Testis (tissue), 2 donors: ENCODE measurements at regions not wholly inside any gene's neighbourhood (a gene's known extent, or its start where the extent isn't known, plus 50 kb on each side); places are given as distances from the start of the nearest gene placed in this dataset.

Source experiments
- DNase-seq: peaks from one replicate; pipeline ENCODE4 v3.0.0-alpha.2; 2019
- H3K27ac ChIP-seq, 2 donors: fragments of 200-600 bp; sonication (generic); one replicate each; pipeline ENCODE4 v1.5.1; 2019
- H3K27me3 ChIP-seq: fragments of 200-600 bp; sonication (generic); one replicate; pipeline ENCODE4 v1.5.1; 2019
- H3K36me3 ChIP-seq: fragments of 200-600 bp; sonication (generic); one replicate; pipeline ENCODE4 v1.5.1; 2017; ENCODE audit warnings: low read depth; ENCODE audit errors: missing control alignments
- H3K4me1 ChIP-seq: fragments of 200-600 bp; sonication (generic); one replicate; pipeline ENCODE4 v1.5.1; 2019
- H3K4me3 ChIP-seq, 2 donors: fragments of 200-600 bp; sonication (generic); one replicate each; pipeline ENCODE4 v1.5.1; 2017 to 2019
- H3K9me3 ChIP-seq: fragments of 200-600 bp; sonication (generic); one replicate; pipeline ENCODE4 v1.5.1; 2017
- POLR2A ChIP-seq: fragments of 450-650 bp; IDR thresholded peaks from one replicate; pipeline ENCODE4 v1.6.1; 2017; ENCODE audit warnings: antibody characterized with exemption, mild to moderate bottlenecking, moderate library complexity
- WGBS, 2 donors: methylation state at CpG; one replicate each; pipeline ENCODE4 v1.1.5; 2018; 5-methylcytosine and 5-hydroxymethylcytosine counted together
- intact Hi-C: fragments of 100-400 bp; cut with DNase I; formaldehyde crosslinking; loops from one replicate; pipeline ENCODE4 v1.15.1; 2023; ENCODE audit warnings: low total_unique reads
- TF ChIP-seq, protein P1 (sequence below), 3 experiments: fragments of 450-650 bp in 2 of 3; fragments of 200-600 bp in 1 of 3; sonication (generic) in 1 of 3; IDR thresholded peaks; one replicate each; pipeline ENCODE4 v1.5.1; 2016 to 2019; ENCODE audit warnings: antibody characterized with exemption in 3 of 3, mild to moderate bottlenecking in 2 of 3, moderate library complexity in 1 of 3

DNA sequence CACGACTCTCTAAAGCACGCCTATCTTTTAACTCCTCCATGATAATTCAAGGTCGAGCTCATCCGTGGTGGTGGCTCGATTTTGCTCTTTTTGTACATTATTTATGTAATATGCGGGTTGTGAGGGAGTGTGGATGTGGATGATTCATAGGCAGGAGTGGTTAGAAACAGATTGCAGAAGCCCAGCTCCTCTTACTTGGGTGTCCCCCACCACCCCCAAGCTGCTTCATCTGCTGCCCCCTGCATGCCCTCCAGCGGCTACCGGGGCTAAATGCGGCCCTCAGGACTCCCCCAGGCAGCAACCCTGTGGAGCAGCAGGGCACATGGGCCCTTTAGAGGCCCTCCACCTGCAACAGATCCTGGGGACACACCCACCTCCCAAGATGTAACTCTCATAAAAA is 111.5 kb upstream of the SELENOK start:
- Histone ChIP-seq H3K9me3 (no peaks in the 10 kb centered on the region), H3K4me3 (no peak overlapping the region), H3K4me1 (no peaks in the 10 kb centered on the region), H3K36me3 (no peaks in the 10 kb centered on the region), H3K27ac (no peak overlapping the region), H3K27me3 (no peaks in the 10 kb centered on the region)
- intact Hi-C loops: no loop called here
- TF ChIP-seq, protein P1, sequence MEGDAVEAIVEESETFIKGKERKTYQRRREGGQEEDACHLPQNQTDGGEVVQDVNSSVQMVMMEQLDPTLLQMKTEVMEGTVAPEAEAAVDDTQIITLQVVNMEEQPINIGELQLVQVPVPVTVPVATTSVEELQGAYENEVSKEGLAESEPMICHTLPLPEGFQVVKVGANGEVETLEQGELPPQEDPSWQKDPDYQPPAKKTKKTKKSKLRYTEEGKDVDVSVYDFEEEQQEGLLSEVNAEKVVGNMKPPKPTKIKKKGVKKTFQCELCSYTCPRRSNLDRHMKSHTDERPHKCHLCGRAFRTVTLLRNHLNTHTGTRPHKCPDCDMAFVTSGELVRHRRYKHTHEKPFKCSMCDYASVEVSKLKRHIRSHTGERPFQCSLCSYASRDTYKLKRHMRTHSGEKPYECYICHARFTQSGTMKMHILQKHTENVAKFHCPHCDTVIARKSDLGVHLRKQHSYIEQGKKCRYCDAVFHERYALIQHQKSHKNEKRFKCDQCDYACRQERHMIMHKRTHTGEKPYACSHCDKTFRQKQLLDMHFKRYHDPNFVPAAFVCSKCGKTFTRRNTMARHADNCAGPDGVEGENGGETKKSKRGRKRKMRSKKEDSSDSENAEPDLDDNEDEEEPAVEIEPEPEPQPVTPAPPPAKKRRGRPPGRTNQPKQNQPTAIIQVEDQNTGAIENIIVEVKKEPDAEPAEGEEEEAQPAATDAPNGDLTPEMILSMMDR (IDR thresholded peaks at IDR 0.05): no peak
- no peak for TF ChIP-seq POLR2A
- 44 to 49% methylated on average over 9 of the region's 9 CpGs for WGBS, 2 donors
- DNase-seq: no peak

DNA sequence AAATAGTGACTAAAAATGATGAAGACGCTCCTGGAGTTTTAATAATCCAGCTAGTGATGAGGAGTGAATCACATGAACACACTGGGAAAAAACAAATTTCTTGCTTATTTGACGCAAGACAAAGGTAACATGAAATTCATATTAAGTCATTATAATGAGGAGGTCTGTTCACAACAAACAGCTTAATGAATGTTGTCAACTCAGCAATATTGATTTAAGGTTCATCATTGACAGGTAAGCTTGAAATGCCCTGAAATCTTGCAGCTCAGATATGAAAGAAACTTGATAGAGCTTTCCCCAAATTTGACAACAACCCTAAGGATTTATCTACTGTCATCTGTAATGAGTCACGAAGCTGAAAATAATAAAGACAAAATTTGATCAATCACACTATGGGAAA is 108.1 kb upstream of the SELENOK start:
- no peak for DNase-seq
- 90 to 99% methylated on average over 3 of the region's 3 CpGs for WGBS, 2 donors
- Histone ChIP-seq H3K4me1 (no peaks in the 10 kb centered on the region), H3K9me3 (no peaks in the 10 kb centered on the region), H3K27ac (no peak overlapping the region), H3K27me3 (no peaks in the 10 kb centered on the region), H3K36me3 (no peaks in the 10 kb centered on the region), H3K4me3 (no peak overlapping the region)
- intact Hi-C loops: no loop called here
- TF ChIP-seq, protein P1 (IDR thresholded peaks at IDR 0.05): no peak
- no peak for TF ChIP-seq POLR2A

DNA sequence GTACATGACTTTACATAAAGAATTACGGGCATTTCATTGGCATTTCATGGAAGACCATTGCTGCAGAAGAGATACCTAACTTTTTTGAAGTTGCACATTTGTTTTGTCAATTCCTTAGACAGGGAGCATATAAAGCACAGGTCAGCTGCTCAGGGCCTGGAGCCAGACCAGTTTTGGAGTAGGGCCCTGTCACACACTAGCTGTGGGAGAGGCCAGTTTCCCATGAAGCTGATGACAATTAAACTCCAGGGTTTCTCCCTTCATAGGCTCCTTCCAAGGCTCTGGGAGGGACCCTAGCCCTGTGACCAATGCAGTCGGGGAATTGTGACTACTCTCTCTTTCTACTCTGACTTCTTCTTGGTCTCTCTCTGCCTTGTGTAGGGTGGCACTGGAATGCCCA is 107.3 kb upstream of the SELENOK start:
- no peak for DNase-seq
- Histone ChIP-seq H3K9me3 (no peaks in the 10 kb centered on the region), H3K36me3 (no peaks in the 10 kb centered on the region), H3K27me3 (no peaks in the 10 kb centered on the region), H3K27ac (no peak overlapping the region), H3K4me3 (no peak overlapping the region), H3K4me1 (no peaks in the 10 kb centered on the region)
- TF ChIP-seq, protein P1 (IDR thresholded peaks at IDR 0.05): no peak
- TF ChIP-seq POLR2A: no peak
- 88 to 96% methylated on average over 2 of the region's 2 CpGs for WGBS, 2 donors
- intact Hi-C loops: no loop called here

DNA sequence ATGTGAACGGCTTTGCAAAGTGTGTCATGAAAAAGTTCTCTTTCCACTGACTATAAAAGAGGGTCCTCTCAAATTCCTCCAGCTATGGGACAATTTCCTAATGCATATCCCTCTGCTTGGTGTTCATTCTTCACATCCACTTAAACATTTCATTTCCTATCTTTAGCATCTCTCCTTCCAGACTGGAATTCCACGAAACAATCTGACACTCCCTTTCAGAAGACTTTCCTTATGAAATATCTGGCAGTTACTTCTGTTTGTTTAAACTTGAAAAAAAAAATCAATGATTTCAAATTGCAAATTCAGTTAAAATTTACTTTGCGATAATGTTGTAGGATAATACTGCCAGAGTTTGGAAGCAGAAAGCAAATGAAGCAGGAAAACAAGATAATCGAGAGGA is 105.8 kb upstream of the SELENOK start:
- no peaks in the 10 kb centered on the region for H3K9me3 ChIP-seq
- TF ChIP-seq, protein P1 (IDR thresholded peaks at IDR 0.05): no peak
- TF ChIP-seq POLR2A: no peak
- H3K4me3 ChIP-seq: no peak overlapping the region
- no peaks in the 10 kb centered on the region for H3K4me1 ChIP-seq
- intact Hi-C loops: no loop called here
- DNase-seq: no peak
- 81 to 90% methylated on average over 4 of the region's 4 CpGs for WGBS, 2 donors
- H3K27me3 ChIP-seq: no peaks in the 10 kb centered on the region
- no peak overlapping the region for H3K27ac ChIP-seq
- H3K36me3 ChIP-seq: no peaks in the 10 kb centered on the region

DNA sequence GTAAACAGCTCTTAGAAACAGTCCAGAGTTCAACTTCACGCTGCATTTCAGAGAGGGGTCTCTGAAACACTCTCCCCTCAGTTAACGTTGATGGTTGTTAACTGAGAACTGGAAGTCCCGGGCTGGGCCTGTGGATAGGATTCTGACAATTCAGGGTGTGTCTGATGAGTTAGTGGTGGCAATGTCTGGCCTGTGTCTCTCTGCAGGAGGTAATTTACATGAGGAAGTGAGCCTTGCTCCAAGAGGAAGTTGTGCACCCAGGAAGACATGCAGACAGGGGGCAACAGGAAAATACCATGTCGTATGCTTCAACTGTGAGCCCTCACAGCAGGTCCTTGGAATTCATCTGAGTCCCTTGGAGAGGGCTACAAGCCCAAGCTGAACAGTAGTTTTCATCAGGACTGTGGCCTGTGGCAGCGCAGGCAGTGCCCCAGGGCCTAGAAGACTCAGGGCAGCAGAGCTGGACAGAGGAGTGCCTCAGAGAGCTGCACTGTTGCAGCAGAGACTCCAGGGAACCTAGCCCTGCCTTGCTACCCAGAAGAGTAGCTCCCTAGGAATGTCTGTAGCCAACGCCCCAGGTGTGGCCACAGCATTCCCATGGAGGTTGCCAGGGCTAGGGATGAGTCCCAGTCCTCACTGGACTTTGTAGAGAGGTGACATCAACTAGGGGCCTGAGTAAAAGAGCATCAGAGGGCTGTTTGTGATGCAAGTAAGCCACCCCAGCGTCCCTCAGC is 104.6 kb upstream of the SELENOK start:
- H3K4me3 ChIP-seq: no peak overlapping the region
- 89% methylated on average over 6 to 7 of the region's 7 CpGs for WGBS, 2 donors
- H3K36me3 ChIP-seq: no peaks in the 10 kb centered on the region
- no peak for DNase-seq
- intact Hi-C loops: no loop called here
- H3K4me1 ChIP-seq: no peaks in the 10 kb centered on the region
- no peak for TF ChIP-seq POLR2A
- H3K9me3 ChIP-seq: no peaks in the 10 kb centered on the region
- H3K27me3 ChIP-seq: no peaks in the 10 kb centered on the region
- H3K27ac ChIP-seq: no peak overlapping the region
